Mesenchymal stem cell (in vitro differentiated cells and primary cell): ENCODE measurements at regions not wholly inside any gene's neighbourhood (a gene's known extent, or its start where the extent isn't known, plus 50 kb on each side); places are given as distances from the start of the nearest gene placed in this dataset.
A peak's percentile ranks its signal among the peaks of the same experiment; 100 is the strongest.

Source experiments
- DNase-seq: peaks from one replicate; pipeline ENCODE4 v3.0.0-alpha.2; 2013
- H2AFZ ChIP-seq: one replicate; pipeline ENCODE4 v1.6.1; 2013; ENCODE audit warnings: low read depth, mild to moderate bottlenecking, control low read depth, inconsistent platforms, low read length, moderate library complexity
- H2AK5ac ChIP-seq: 2 replicates; pipeline ENCODE4 v1.6.1; 2013; ENCODE audit warnings: low read length, moderate library complexity, mild to moderate bottlenecking, inconsistent platforms; ENCODE audit not compliant: severe bottlenecking
- H2BK120ac ChIP-seq: one replicate; pipeline ENCODE4 v1.6.1; 2013; ENCODE audit warnings: low read depth, mild to moderate bottlenecking, inconsistent platforms, low read length, moderate library complexity
- H2BK12ac ChIP-seq, 2 experiments: one replicate each; pipeline ENCODE4 v1.6.1; 2013; ENCODE audit warnings: inconsistent platforms in 2 of 2, low read length in 2 of 2, mild to moderate bottlenecking in 2 of 2, moderate library complexity in 2 of 2, control low read depth in 1 of 2
- H2BK15ac ChIP-seq: one replicate; pipeline ENCODE4 v1.6.1; 2013; ENCODE audit warnings: mild to moderate bottlenecking, low read depth, inconsistent platforms; ENCODE audit not compliant: poor library complexity, severe bottlenecking
- H2BK5ac ChIP-seq: 2 replicates; pipeline ENCODE4 v1.6.1; 2013; ENCODE audit warnings: low read depth, mild to moderate bottlenecking, low read length, control low read depth, inconsistent platforms; ENCODE audit not compliant: poor library complexity, severe bottlenecking
- H3K14ac ChIP-seq, 2 experiments: one replicate each; pipeline ENCODE4 v1.6.1; 2013; ENCODE audit warnings: inconsistent platforms in 2 of 2, low read length in 2 of 2, control low read depth in 1 of 2, mild to moderate bottlenecking in 1 of 2, moderate library complexity in 1 of 2
- H3K18ac ChIP-seq, 2 experiments: one replicate each; pipeline ENCODE4 v1.6.1; 2013; ENCODE audit warnings: inconsistent platforms in 2 of 2, low read length in 2 of 2, control low read depth in 1 of 2, low read depth in 1 of 2, mild to moderate bottlenecking in 1 of 2
- H3K23ac ChIP-seq, 2 experiments: one replicate each; pipeline ENCODE4 v1.6.1; 2013; ENCODE audit warnings: inconsistent platforms in 2 of 2, low read length in 2 of 2, mild to moderate bottlenecking in 2 of 2, moderate library complexity in 2 of 2, control low read depth in 1 of 2
- H3K27ac ChIP-seq: 2 replicates; pipeline ENCODE4 v1.5.1; 2013; ENCODE audit warnings: mild to moderate bottlenecking, moderate library complexity, low read length, control low read depth, inconsistent platforms; ENCODE audit not compliant: poor library complexity, severe bottlenecking
- H3K27me3 ChIP-seq, 2 experiments: 2 replicates each; pipeline versions ENCODE4 v1.6.1 to v1.7.0; 2013; ENCODE audit warnings: low read length in 2 of 2, mild to moderate bottlenecking in 2 of 2, moderate library complexity in 2 of 2, control low read depth in 1 of 2, inconsistent platforms in 1 of 2; ENCODE audit not compliant: control insufficient read depth in 1 of 2, insufficient read depth in 1 of 2
- H3K36me3 ChIP-seq, 2 experiments: 2 replicates each; pipeline versions ENCODE4 v1.6.1 to v1.7.0; 2013; ENCODE audit warnings: low read length in 2 of 2, control low read depth in 1 of 2, inconsistent platforms in 1 of 2, low read depth in 1 of 2, mild to moderate bottlenecking in 1 of 2; ENCODE audit not compliant: insufficient read depth in 2 of 2, control insufficient read depth in 1 of 2
- H3K4ac ChIP-seq, 2 experiments: one replicate each; pipeline ENCODE4 v1.6.1; 2013; ENCODE audit warnings: inconsistent platforms in 2 of 2, low read length in 2 of 2, mild to moderate bottlenecking in 2 of 2, moderate library complexity in 2 of 2, control low read depth in 1 of 2, low read depth in 1 of 2
- H3K4me1 ChIP-seq: 2 replicates; pipeline ENCODE4 v1.6.1; 2013; ENCODE audit warnings: low read depth, low read length, control low read depth; ENCODE audit not compliant: control insufficient read depth, insufficient read depth
- H3K4me2 ChIP-seq: 2 replicates; pipeline ENCODE4 v1.6.1; 2013; ENCODE audit warnings: low read length, mild to moderate bottlenecking, inconsistent platforms; ENCODE audit not compliant: poor library complexity, severe bottlenecking
- H3K4me3 ChIP-seq, 2 experiments: 2 replicates each; pipeline versions ENCODE4 v1.5.1 to v1.7.0; 2013; ENCODE audit warnings: low read length in 2 of 2, mild to moderate bottlenecking in 2 of 2, control low read depth in 1 of 2, low read depth in 1 of 2; ENCODE audit not compliant: insufficient read depth in 1 of 2
- H3K79me1 ChIP-seq: replicated peaks from 2 replicates; pipeline ENCODE4 v1.6.1; 2013; ENCODE audit warnings: mild to moderate bottlenecking, control low read depth, low read length, inconsistent platforms; ENCODE audit not compliant: poor library complexity, severe bottlenecking
- H3K9ac ChIP-seq: 2 replicates; pipeline ENCODE4 v1.7.0; 2013; ENCODE audit warnings: mild to moderate bottlenecking, low read length, moderate library complexity
- H3K9me3 ChIP-seq: 2 replicates; pipeline ENCODE4 v1.7.0; 2013; ENCODE audit warnings: mild to moderate bottlenecking, low read length; ENCODE audit not compliant: control insufficient read depth
- H4K8ac ChIP-seq: one replicate; pipeline ENCODE4 v1.6.1; 2013; ENCODE audit warnings: inconsistent platforms, mild to moderate bottlenecking, low read length, moderate library complexity
- H4K91ac ChIP-seq: one replicate; pipeline ENCODE4 v1.6.1; 2013; ENCODE audit warnings: mild to moderate bottlenecking, low read length, inconsistent platforms
- WGBS: methylation state at CpG from one replicate; pipeline ENCODE4 v1.1.7; 2013; ENCODE audit warnings: mixed read lengths; 5-methylcytosine and 5-hydroxymethylcytosine counted together

DNA sequence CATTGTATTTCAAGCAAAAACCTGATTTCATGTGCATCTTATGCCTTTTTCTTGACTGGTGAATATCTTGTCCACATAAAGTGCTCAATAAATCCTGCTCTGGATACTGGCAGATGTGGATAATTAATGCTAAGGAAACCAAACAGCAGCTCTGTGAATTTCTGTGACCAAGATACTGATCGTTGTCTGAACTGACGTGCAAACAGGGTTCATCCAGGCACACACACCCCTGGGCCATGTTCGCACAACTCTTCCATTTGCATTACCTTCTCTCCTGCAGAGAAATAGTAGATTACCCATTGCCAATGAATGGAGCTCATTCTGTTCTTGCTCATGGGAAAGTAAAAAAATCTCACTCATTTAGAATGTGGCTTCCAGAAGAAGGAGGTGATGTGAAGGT lies 316.2 kb upstream of the TRIB2 start:
- Histone ChIP-seq H2AFZ (no peak overlapping the region), H3K79me1 (no peaks in the 10 kb centered on the region), H2BK15ac (no peak overlapping the region), H3K4ac (no peak overlapping the region), H2BK12ac (peak overlapping the region in 1 of 2 experiments; percentile 19), H3K27ac (no peak overlapping the region), H3K14ac (no peak overlapping the region), H3K4me3 (no peak overlapping the region), H3K9ac (no peak overlapping the region), H4K8ac (no peak overlapping the region), H3K18ac (no peak overlapping the region), H3K23ac (no peak overlapping the region), H4K91ac (peak overlapping the region; percentile 55), H2BK5ac (no peak overlapping the region), H3K4me2 (no peak overlapping the region), H3K27me3 (no peaks in the 10 kb centered on the region), H2BK120ac (no peak overlapping the region), H3K4me1 (no peaks in the 10 kb centered on the region), H3K36me3 (no peaks in the 10 kb centered on the region), H2AK5ac (no peak overlapping the region), H3K9me3 (peaks cover 5% of the 10 kb centered on the region)
- no peak for DNase-seq
- 96% methylated on average over 3 of the region's 3 CpGs for WGBS

DNA sequence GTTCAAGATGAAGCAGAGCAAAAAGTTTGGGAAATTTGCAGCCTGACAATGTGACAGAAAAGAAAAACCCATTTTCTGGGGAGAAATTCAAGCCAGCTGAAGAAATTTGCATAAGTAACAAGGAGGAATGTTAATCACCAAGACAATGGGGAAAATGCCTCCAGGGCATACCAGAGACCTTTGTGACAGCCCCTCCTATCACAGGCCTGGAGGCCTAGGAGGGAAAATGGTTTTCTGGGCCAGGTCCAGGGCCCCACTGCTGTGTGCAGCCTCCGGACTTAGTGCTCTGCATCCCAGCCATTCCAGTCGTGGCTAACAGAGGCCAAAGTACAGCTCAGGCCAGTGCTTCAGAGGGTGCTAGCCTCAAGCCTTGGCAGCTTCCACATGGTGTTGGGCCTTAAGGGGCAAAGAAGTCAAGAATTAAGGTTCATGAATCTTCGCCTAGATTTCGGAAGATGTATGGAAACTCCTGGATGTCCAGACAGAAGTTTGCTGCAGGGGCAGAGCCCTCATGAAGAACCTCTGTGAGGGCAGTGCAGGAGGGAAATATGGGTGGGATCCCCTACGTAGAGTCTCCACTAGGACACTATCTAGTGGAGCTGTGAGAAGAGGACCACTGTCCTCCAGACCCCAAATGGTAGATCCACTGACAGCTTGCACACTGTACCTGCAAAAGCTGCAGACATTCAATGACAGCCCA lies 314.1 kb upstream of the TRIB2 start:
- no peak overlapping the region for H3K9ac ChIP-seq
- no peak overlapping the region for H2BK5ac ChIP-seq
- 92% methylated on average over 5 of the region's 5 CpGs for WGBS
- H3K79me1 ChIP-seq = no peaks in the 10 kb centered on the region
- H2BK15ac ChIP-seq = no peak overlapping the region
- H3K27ac ChIP-seq = no peak overlapping the region
- H3K27me3 ChIP-seq = no peaks in the 10 kb centered on the region
- H3K9me3 ChIP-seq = peaks cover 5% of the 10 kb centered on the region
- no peak overlapping the region for H2BK120ac ChIP-seq
- no peaks in the 10 kb centered on the region for H3K4me1 ChIP-seq
- no peaks in the 10 kb centered on the region for H3K36me3 ChIP-seq
- no peak overlapping the region for H2AK5ac ChIP-seq
- H4K91ac ChIP-seq = no peak overlapping the region
- no peak overlapping the region for H3K14ac ChIP-seq
- H3K23ac ChIP-seq = no peak overlapping the region
- DNase-seq = no peak
- H3K4me2 ChIP-seq = no peak overlapping the region
- no peak overlapping the region for H2BK12ac ChIP-seq
- no peak overlapping the region for H2AFZ ChIP-seq
- no peak overlapping the region for H3K4ac ChIP-seq
- H3K18ac ChIP-seq = peak overlapping the region in 1 of 2 experiments; percentile 52
- peak overlapping the region; percentile 56 for H4K8ac ChIP-seq
- H3K4me3 ChIP-seq = no peak overlapping the region

DNA sequence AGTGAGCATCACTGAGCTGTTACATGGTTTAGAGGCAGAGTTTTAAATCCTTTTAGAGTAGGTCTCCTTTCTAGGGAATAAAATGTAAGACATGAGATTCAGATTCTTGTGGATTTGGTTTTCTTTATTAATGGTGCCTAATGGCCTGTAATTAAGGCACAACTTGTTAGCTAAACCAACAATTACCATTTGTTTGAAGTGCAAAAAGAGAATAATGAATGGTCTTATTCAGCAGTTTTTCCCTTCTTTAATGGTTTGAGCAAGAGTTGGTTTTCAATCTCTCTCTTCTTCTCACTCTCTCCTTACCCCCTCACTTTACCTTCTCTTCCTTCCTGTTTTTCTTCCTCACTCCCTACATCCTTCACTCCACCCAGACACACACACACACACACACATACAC lies 312.2 kb upstream of the TRIB2 start:
- H4K8ac ChIP-seq = no peak overlapping the region
- H3K9me3 ChIP-seq = peaks cover 5% of the 10 kb centered on the region
- H2BK12ac ChIP-seq = no peak overlapping the region
- no peak overlapping the region for H2BK5ac ChIP-seq
- no peak overlapping the region for H3K23ac ChIP-seq
- no peak overlapping the region for H3K14ac ChIP-seq
- no peak overlapping the region for H3K4me2 ChIP-seq
- no peak overlapping the region for H2AFZ ChIP-seq
- H3K4ac ChIP-seq = no peak overlapping the region
- H3K27me3 ChIP-seq = no peaks in the 10 kb centered on the region
- H3K79me1 ChIP-seq = no peaks in the 10 kb centered on the region
- no peak overlapping the region for H4K91ac ChIP-seq
- no peaks in the 10 kb centered on the region for H3K36me3 ChIP-seq
- DNase-seq = no peak
- H3K4me1 ChIP-seq = no peaks in the 10 kb centered on the region
- no peak overlapping the region for H3K27ac ChIP-seq
- H3K4me3 ChIP-seq = no peak overlapping the region
- no peak overlapping the region for H3K9ac ChIP-seq
- no peak overlapping the region for H2AK5ac ChIP-seq
- H3K18ac ChIP-seq = no peak overlapping the region
- H2BK15ac ChIP-seq = no peak overlapping the region
- no peak overlapping the region for H2BK120ac ChIP-seq

DNA sequence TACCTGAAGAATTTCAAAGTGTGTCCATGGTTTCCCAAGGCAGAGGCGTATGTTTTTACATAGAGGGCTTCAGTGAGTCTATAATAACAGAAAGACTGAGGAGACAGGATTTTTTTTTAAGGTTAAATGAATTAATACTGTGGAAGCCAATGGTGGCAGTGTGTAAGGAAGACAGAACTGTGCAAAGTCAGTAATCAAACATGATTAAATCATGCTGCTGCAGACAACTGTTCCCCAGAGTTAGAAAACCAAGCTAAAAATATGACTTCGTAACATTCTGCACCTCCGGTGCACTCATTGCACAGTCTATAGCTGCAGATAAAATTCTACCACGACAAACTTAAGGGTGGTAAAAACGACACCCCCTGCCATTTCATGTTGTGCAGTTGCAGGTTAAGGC lies 309.6 kb upstream of the TRIB2 start:
- Histone ChIP-seq H3K14ac (no peak overlapping the region), H2AK5ac (no peak overlapping the region), H3K9me3 (peaks cover 13% of the 10 kb centered on the region), H3K4ac (no peak overlapping the region), H4K8ac (no peak overlapping the region), H3K36me3 (no peaks in the 10 kb centered on the region), H3K79me1 (no peaks in the 10 kb centered on the region), H3K4me3 (no peak overlapping the region), H2BK15ac (no peak overlapping the region), H3K9ac (no peak overlapping the region), H3K23ac (no peak overlapping the region), H2BK5ac (no peak overlapping the region), H2BK120ac (no peak overlapping the region), H4K91ac (no peak overlapping the region), H3K27ac (no peak overlapping the region), H3K4me2 (no peak overlapping the region), H2AFZ (no peak overlapping the region), H3K27me3 (no peaks in the 10 kb centered on the region), H3K4me1 (no peaks in the 10 kb centered on the region), H3K18ac (no peak overlapping the region), H2BK12ac (no peak overlapping the region)
- no peak for DNase-seq
- WGBS = 94% methylated on average over 5 of the region's 5 CpGs
